ENCODE measurements at regions not wholly inside any gene's neighbourhood (a gene's known extent, or its start where the extent isn't known, plus 50 kb on each side); places are given as distances from the start of the nearest gene placed in this dataset.

DNA sequence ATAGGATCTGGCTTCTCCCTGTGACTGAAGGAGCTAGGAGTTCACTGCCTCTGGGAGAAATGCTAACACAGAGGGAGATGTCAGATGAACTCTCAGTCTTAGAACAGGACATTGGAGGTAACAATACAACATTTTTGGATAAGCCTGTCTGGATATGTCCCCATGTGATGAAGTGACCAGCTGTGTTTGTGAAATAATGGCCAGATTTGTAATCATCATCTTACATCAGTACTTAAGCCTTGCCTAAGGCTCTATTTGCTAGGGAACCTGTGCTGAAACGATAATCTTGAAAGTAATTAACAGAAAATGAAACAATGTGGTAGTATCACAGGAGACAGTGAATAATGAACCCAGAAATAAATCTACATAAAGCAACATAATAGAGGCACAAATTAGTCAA lies 56.2 kb downstream of the CRPPA start:
- no peak overlapping the region for H3K4me3 ChIP-seq (ENCODE audit: low read depth in 2 of 2, low read length in 2 of 2)
- POLR2A ChIA-PET = interaction anchor here (1.2 kb wide), 1 partner anchor 55 kb away, joined by 3 read pairs; no protein-coding TSS in a partner anchor
- in situ Hi-C loops (cut with HindIII; ENCODE audit: low pct_unique_long_range_greater_than_20kb, low sequenced_read_pairs) = no loop called here

DNA sequence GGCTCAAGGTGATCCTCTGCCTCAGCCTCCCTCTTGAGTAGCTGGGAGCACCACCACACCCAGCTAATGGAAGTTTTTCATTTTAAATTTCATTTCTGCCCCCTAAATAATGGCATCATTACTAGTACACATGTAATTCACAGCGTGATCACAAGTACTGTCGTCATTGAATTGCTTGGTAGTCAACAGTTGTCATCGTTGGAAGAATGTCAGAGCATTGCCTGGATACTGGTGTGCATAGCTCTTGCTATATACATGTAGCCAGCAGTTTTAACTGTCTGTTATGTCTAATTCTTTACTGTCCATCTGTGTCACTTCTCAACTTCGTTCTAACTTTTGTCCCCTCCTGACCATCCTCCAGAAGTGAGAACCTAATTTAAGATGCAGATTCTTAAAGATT lies 62.1 kb downstream of the CRPPA start:
- no peak for ATAC-seq
- CTCF ChIA-PET = no interaction called here
- no peaks in the 10 kb centered on the region for H3K9me3 ChIP-seq (ENCODE audit: control insufficient read depth, insufficient read depth, low read depth, low read length)
- in situ Hi-C loops (cut with HindIII; ENCODE audit: low pct_unique_long_range_greater_than_20kb, low sequenced_read_pairs) (no loop called here), intact Hi-C loops (cut with micrococcal nuclease; ENCODE audit: unreplicated experiment) (no loop called here)
- no peaks in the 10 kb centered on the region for H3K27me3 ChIP-seq (ENCODE audit: control insufficient read depth, insufficient read depth, low read length)
- TF ChIP-seq SIN3A (IDR thresholded peaks at IDR 0.05; ENCODE audit: borderline replicate concordance, insufficient read depth, low read depth, low read length) = no peak
- TF ChIP-seq TCF7L2 (IDR thresholded peaks at IDR 0.05; ENCODE audit: low read depth, low read length) = no peak
- no peak for TF ChIP-seq CTCF (IDR thresholded peaks at IDR 0.05)
- TF ChIP-seq, protein P1, sequence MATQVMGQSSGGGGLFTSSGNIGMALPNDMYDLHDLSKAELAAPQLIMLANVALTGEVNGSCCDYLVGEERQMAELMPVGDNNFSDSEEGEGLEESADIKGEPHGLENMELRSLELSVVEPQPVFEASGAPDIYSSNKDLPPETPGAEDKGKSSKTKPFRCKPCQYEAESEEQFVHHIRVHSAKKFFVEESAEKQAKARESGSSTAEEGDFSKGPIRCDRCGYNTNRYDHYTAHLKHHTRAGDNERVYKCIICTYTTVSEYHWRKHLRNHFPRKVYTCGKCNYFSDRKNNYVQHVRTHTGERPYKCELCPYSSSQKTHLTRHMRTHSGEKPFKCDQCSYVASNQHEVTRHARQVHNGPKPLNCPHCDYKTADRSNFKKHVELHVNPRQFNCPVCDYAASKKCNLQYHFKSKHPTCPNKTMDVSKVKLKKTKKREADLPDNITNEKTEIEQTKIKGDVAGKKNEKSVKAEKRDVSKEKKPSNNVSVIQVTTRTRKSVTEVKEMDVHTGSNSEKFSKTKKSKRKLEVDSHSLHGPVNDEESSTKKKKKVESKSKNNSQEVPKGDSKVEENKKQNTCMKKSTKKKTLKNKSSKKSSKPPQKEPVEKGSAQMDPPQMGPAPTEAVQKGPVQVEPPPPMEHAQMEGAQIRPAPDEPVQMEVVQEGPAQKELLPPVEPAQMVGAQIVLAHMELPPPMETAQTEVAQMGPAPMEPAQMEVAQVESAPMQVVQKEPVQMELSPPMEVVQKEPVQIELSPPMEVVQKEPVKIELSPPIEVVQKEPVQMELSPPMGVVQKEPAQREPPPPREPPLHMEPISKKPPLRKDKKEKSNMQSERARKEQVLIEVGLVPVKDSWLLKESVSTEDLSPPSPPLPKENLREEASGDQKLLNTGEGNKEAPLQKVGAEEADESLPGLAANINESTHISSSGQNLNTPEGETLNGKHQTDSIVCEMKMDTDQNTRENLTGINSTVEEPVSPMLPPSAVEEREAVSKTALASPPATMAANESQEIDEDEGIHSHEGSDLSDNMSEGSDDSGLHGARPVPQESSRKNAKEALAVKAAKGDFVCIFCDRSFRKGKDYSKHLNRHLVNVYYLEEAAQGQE (IDR thresholded peaks at IDR 0.05; ENCODE audit: insufficient read depth in 1 of 2, low read depth in 2 of 2, low read length in 1 of 2) = no peak
- TF ChIP-seq POLR2AphosphoS5 (IDR thresholded peaks at IDR 0.05; ENCODE audit: low read depth, low read length) = no peak
- BruUV-seq (replicated peaks) = no TSS peak
- H3K4me1 ChIP-seq (ENCODE audit: control insufficient read depth, insufficient read depth, low read length) = no peaks in the 10 kb centered on the region
- POLR2A ChIA-PET = no interaction called here
- no peaks in the 10 kb centered on the region for H3K36me3 ChIP-seq (ENCODE audit: control insufficient read depth, insufficient read depth, low read length)
- DNase-seq (ENCODE audit: low read depth, low spot score) = no peak
- H3K4me3 ChIP-seq (ENCODE audit: low read depth in 2 of 2, low read length in 2 of 2) = no peak overlapping the region
- H3K27ac ChIP-seq (ENCODE audit: low read length) = no peak overlapping the region

More for the DNA sequence above, 56.2 kb downstream of the CRPPA start:
- intact Hi-C loops (cut with micrococcal nuclease; ENCODE audit: unreplicated experiment) = no loop called here
- CTCF ChIA-PET = no interaction called here
- Histone ChIP-seq H3K9me3 (ENCODE audit: control insufficient read depth, insufficient read depth, low read depth, low read length) (no peaks in the 10 kb centered on the region), H3K27me3 (ENCODE audit: control insufficient read depth, insufficient read depth, low read length) (no peaks in the 10 kb centered on the region), H3K36me3 (ENCODE audit: control insufficient read depth, insufficient read depth, low read length) (no peaks in the 10 kb centered on the region), H3K27ac (ENCODE audit: low read length) (peak overlapping the region; percentile 14; the same call in 1 of the 2 replicates), H3K4me1 (ENCODE audit: control insufficient read depth, insufficient read depth, low read length) (no peaks in the 10 kb centered on the region)
- BruUV-seq (replicated peaks) = no TSS peak
- DNase-seq (ENCODE audit: low read depth, low spot score) (no peak), ATAC-seq (no peak)
- TF ChIP-seq CTCF (IDR thresholded peaks at IDR 0.05) (no peak), POLR2AphosphoS5 (IDR thresholded peaks at IDR 0.05; ENCODE audit: low read depth, low read length) (no peak), TCF7L2 (IDR thresholded peaks at IDR 0.05; ENCODE audit: low read depth, low read length) (no peak), SIN3A (IDR thresholded peaks at IDR 0.05; ENCODE audit: borderline replicate concordance, insufficient read depth, low read depth, low read length) (no peak)
- TF ChIP-seq, protein P1 (IDR thresholded peaks at IDR 0.05; ENCODE audit: insufficient read depth in 1 of 2, low read depth in 2 of 2, low read length in 1 of 2) = no peak

Data from Panc1 (cell line).